Endothelial cell (in vitro differentiated cells): ENCODE measurements at regions not wholly inside any gene's neighbourhood (a gene's known extent, or its start where the extent isn't known, plus 50 kb on each side); places are given as distances from the start of the nearest gene placed in this dataset.
"Not testable (repeated sequence)": the region's sequence is repeated elsewhere in the genome, so short reads cannot be mapped to it uniquely, and the experiment has no call there.

ENCODE experiments used
- DNase-seq: peaks from one replicate; pipeline ENCODE4 v3.0.0; 2021; ENCODE audit warnings: low spot score
- H3K27ac Mint-ChIP-seq: one replicate; pipeline ENCODE4 v1.8.0; 2021; ENCODE audit warnings: mixed read lengths, inconsistent platforms; ENCODE audit not compliant: unreplicated experiment
- H3K27me3 Mint-ChIP-seq: one replicate; pipeline ENCODE4 v1.8.0; 2021; ENCODE audit warnings: mild to moderate bottlenecking, moderate library complexity, mixed read lengths, inconsistent platforms; ENCODE audit not compliant: unreplicated experiment
- H3K36me3 Mint-ChIP-seq: one replicate; pipeline ENCODE4 v1.8.0; 2021; ENCODE audit warnings: mild to moderate bottlenecking, low read depth, mixed read lengths, inconsistent platforms; ENCODE audit not compliant: unreplicated experiment
- H3K4me1 Mint-ChIP-seq: one replicate; pipeline ENCODE4 v1.8.0; 2021; ENCODE audit warnings: mild to moderate bottlenecking, mixed read lengths, inconsistent platforms; ENCODE audit not compliant: unreplicated experiment
- H3K4me3 Mint-ChIP-seq: one replicate; pipeline ENCODE4 v1.8.0; 2021; ENCODE audit warnings: mild to moderate bottlenecking, mixed read lengths, inconsistent platforms; ENCODE audit not compliant: unreplicated experiment
- H3K9me3 Mint-ChIP-seq: one replicate; pipeline ENCODE4 v1.8.0; 2021; ENCODE audit warnings: mixed read lengths, inconsistent platforms; ENCODE audit not compliant: unreplicated experiment
- TF ChIP-seq, protein P1 (sequence below): fragments of 200-600 bp; sonication (generic); IDR thresholded peaks from one replicate; pipeline ENCODE4 v1.5.0; 2021; ENCODE audit warnings: antibody characterized with exemption; ENCODE audit not compliant: unreplicated experiment

DNA sequence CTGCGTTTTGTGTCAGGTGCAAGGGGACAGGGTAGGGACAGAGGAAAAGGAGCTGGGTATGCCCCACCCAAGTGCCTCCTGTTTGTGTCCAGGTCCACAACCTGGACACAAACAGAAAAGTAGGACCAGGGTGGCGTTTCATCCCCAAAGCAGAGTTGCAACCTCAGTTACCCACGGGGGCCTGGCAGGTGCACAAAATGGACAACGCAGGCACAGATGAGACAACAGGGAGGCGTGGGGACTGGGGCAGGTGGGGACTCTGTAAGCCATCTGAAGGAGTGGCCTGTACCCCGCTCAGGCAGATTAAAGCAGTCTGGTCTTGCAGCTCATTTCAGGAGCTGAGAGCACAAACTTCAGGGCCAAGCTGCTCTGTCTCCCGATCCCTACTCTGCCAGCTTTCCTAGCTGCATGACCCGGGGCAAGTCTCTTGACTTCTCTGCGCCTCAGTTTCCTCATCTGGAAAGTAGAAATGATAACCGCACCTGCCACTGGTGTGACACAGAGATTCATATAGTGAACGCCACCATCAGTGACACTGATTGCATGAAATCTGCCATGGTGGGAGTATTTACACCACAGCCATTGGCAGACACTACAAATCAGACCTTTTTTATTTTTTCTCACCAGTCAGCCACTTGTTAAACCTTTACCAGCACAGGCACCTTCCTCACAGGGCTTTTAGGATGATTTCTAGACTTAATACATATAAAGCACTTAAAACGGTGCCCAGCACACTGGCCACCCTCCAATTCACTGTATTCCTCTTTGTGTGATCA, 123.0 kb downstream of the PHETA1 start:
- Mint-ChIP-seq H3K27ac (no peak overlapping the region), H3K36me3 (no peaks in the 10 kb centered on the region), H3K9me3 (no peaks in the 10 kb centered on the region), H3K4me3 (no peak overlapping the region), H3K27me3 (peaks cover 5% of the 10 kb centered on the region), H3K4me1 (no peaks in the 10 kb centered on the region)
- DNase-seq = no peak
- TF ChIP-seq, protein P1, sequence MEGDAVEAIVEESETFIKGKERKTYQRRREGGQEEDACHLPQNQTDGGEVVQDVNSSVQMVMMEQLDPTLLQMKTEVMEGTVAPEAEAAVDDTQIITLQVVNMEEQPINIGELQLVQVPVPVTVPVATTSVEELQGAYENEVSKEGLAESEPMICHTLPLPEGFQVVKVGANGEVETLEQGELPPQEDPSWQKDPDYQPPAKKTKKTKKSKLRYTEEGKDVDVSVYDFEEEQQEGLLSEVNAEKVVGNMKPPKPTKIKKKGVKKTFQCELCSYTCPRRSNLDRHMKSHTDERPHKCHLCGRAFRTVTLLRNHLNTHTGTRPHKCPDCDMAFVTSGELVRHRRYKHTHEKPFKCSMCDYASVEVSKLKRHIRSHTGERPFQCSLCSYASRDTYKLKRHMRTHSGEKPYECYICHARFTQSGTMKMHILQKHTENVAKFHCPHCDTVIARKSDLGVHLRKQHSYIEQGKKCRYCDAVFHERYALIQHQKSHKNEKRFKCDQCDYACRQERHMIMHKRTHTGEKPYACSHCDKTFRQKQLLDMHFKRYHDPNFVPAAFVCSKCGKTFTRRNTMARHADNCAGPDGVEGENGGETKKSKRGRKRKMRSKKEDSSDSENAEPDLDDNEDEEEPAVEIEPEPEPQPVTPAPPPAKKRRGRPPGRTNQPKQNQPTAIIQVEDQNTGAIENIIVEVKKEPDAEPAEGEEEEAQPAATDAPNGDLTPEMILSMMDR = no peak

DNA sequence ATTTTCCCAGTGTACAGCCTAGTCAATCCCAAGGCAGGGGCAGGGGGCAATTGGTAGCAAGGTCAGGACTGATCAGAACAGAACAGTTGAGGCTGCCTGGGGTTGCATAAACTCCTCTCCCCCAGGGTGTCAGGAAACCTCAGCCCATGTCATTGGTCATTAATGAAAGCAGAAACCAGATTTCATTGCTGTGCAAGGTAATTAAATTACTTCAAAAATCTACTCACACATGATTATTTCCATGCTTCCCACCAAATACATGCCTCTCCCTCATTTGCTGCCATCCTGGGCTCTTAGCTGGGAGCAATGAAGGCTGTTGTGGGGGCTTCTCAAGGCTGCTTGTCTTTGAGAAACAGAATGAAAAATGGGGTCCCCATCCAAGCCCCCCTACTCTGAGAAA, 124.2 kb downstream of the PHETA1 start:
- no peak for DNase-seq
- no peaks in the 10 kb centered on the region for H3K9me3 Mint-ChIP-seq
- peaks cover 5% of the 10 kb centered on the region for H3K27me3 Mint-ChIP-seq
- no peaks in the 10 kb centered on the region for H3K4me1 Mint-ChIP-seq
- H3K4me3 Mint-ChIP-seq = no peak overlapping the region
- TF ChIP-seq, protein P1 = no peak
- H3K36me3 Mint-ChIP-seq = no peaks in the 10 kb centered on the region
- no peak overlapping the region for H3K27ac Mint-ChIP-seq

DNA sequence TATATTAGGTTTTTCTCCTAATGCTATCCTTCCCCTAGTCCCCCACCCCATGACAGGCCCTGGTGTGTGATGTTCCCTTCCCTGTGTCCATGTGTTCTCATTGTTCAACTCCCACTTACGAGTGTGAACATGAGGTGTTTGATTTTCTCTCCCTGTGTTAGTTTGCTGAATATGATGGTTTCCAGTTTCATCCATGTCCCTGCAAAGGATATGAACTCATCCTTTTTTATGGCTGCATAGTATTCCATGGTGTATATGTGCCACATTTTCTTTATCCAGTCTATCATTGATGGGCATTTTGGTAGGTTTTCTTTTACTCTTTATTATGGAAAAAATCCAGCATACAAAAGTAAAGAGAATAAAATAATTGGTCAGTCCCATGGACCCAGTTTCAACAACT, 126.1 kb downstream of the PHETA1 start:
- H3K9me3 Mint-ChIP-seq, DNase-seq, H3K27ac Mint-ChIP-seq, H3K36me3 Mint-ChIP-seq, H3K4me3 Mint-ChIP-seq, H3K27me3 Mint-ChIP-seq, H3K4me1 Mint-ChIP-seq: not testable (repeated sequence)

DNA sequence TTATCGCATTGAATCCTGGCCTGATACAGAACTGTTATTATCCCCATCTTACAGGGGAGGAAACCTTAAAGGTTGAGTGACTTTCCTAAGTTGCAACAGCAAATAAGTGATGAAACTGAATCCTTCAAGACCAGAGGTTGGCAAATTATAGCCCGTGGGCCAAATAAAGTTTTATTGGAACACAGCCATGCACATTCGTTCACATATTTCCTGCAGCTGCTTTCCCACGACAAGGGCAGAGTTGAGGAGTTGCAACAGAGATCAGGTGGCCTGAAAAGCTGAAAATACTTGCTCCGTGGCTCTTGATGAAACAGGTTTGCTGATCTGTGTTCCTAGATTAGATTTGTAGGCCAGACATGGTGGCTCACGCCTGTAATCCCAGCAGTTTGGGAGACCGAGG, 126.7 kb downstream of the PHETA1 start:
- Mint-ChIP-seq H3K27ac (no peak overlapping the region), H3K9me3 (no peaks in the 10 kb centered on the region), H3K4me3 (no peak overlapping the region), H3K36me3 (no peaks in the 10 kb centered on the region), H3K4me1 (no peaks in the 10 kb centered on the region), H3K27me3 (peaks cover 5% of the 10 kb centered on the region)
- no peak for DNase-seq
- TF ChIP-seq, protein P1 = no peak

DNA sequence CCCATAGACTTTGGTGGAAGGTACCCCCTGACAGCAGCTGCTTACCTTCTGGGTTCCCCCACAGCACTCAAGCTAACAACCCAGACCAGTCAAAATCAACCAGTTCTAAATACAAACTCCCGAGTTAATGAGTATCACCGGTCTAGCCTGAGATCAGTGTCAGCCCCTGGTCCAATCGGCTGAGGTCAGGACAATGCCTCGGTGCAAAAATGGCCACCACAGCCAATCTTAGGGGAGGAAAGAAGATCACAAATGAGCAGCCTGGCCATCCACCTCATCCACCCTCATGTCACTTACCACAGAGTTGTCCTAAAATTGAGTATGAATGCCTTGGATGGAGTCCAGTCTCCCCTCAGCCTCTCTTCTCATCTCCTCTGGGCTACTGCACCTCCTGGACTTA, 128.5 kb downstream of the PHETA1 start:
- Mint-ChIP-seq H3K4me1 (no peaks in the 10 kb centered on the region), H3K27ac (no peak overlapping the region), H3K4me3 (no peak overlapping the region), H3K9me3 (no peaks in the 10 kb centered on the region), H3K36me3 (no peaks in the 10 kb centered on the region), H3K27me3 (peaks cover 2% of the 10 kb centered on the region)
- DNase-seq = no peak
- TF ChIP-seq, protein P1 = no peak
